DMS114 treated with DMSO at 0.1 percent for 48 hours (cell line): ENCODE measurements at regions not wholly inside any gene's neighbourhood (a gene's known extent, or its start where the extent isn't known, plus 50 kb on each side); places are given as distances from the start of the nearest gene placed in this dataset.

Experiments
- DNase-seq: peaks from one replicate; lab custom pipeline; 2025; ENCODE audit not compliant: unreplicated experiment; lab: John Stamatoyannopoulos, UW

DNA sequence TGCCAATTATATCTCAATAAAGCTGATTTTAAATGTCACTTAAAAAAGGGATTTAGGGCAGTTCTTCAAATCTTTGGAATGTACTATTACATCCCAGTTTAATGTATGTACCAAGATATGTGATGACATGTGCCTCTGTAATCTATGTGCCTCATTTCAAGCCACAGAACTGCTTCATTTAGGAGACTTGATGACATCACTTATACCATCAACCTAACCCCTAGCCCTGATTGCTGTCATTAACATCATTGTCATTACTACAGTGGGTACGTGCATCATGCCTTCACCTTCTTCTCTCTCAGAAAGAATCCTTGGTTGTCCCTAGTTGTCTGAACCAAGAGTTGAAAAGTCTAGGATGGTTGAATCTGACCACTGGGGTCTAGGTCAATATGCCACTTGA is 134.3 kb upstream of the RAB11FIP2 start:
- no peak for DNase-seq

DNA sequence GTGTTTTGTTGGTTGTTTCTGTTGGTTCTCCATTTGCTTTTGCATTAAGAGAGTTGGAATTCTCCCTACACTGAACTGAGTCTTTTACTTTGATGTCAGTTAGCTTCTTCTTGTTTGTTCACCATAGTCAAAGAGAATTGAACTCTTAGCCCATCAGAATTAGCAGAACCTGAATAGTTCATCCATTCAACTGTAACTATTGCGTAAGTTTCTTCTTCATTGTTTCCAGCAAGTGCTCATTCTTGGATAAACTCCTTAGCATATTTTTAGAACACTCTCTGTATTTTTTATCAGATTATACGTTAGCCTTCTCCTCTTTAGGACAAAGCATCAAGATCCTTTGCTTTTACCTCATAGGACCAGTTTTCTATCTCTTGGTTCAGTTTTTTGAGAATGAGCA is 128.4 kb upstream of the RAB11FIP2 start:
- no peak for DNase-seq

DNA sequence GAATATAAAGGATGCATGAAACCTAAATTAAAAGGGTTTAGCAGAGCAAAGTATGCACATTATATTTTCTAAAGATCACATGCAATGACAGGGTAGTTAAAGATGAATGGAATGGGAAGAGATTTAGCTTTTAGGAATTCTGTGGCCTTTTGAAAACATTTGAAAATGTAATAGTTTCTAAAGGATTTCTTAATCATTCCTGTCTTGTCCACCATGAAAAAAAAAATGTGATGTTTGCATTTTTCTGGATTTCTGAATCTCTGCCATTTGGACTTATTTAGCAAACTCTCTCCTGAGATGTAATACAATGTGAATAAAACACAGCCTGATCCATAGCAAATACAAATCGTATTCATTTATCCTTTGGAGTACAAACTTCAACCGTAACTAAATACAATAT is 126.6 kb upstream of the RAB11FIP2 start:
- no peak for DNase-seq

DNA sequence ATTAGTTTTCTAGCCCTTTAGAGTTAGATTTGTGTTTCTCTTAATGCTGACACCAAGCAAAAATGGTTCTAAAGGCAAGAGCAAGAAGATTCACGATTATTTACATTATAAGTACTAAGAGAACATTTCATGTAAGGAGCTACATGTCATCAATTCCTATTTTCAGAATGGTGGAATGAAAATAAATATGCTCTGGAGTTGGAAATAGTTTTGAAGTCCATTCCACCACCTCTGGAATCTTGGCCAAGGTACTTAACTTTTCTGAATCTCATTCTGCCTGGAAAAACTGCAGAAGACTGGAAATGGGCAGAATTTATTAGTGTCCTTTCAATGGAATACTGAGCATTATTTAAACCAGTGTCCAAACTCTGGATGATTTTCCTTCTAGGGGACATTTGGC is 125.1 kb upstream of the RAB11FIP2 start:
- DNase-seq, result no peak

DNA sequence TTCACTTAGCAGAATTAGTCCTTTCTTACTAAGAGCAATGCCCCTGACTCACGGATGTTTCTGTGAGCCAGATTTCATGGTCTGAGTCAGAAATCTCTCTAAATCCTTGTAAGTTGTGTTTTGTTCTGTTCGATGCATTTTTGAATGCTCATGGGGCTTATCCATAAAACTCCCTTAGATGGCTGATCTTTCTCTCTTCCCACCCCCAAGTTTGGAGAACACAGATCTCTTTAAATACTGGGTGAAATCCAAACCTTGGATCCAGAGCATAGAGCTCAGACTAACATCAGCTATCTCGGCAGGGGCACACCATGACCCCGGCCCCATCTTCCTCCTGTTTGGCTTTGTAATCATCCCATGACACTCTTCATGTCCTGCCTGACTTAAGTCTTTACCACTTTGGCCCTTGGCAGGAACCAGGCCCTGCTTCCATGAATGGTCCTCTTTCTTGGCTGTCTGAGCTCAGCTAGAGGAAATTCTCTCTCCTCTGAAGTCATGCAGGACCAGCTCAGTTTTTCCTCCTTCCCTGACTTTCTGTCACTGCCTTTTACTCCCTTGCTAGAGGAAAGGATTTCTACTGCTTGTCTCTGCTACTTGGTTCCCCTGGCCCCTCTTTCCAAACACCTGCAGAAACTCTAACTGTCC is 120.4 kb upstream of the RAB11FIP2 start:
- no peak for DNase-seq

DNA sequence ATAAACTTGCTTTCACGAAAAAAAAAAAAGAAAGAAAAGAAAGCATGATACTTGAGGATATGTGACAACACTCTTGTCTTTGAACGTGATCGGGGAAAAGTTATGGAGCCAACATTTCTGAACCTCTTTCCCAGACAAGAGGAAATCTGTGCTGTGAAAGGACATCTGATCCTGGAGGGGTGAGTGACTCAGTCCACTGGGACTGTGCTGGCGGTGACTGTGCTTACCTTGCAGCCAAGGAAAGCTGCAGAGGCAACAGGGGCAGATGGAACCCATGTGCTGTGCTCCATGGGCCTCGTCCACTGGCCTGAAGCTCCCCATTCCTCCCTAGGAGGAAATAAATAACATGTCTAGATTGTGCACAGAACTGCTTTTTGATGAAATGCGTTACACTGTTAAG is 116.5 kb upstream of the RAB11FIP2 start:
- DNase-seq, result no peak

DNA sequence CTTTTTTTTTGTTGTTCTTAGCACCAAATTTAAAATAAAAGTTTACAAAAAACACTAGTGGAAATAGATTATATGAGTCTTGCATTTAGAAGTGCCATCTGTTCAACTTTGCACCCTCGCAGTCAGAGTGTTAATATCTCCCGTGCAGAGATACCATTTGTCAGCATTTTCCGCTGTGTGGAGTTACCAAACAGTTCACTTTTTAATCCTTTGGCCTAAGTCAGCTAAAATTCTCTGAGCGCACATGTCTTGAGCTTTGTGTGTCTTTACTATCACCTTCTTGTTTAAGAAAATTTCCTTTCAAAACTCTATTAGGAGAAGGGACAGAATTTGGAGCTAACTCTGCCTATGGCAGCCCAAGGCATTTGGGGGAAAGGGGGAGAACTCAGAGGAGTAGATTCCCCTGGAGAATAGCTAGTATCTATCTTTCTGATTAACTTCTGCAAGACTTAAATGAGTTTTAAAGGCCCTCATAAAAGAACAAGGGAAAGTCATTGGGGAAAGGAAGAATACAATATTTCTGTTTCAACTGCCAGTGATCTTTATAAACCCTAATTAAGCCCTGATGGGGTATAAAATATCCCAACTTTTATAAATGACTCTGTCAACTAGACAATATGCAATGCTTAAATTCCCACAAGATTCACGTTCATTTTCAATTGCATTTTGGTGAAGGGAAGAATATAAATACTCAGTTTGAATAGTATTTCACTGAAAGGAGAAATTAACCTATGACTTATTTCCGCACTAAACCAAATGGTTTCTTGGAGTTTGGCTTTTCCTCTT is 114.9 kb upstream of the RAB11FIP2 start:
- DNase-seq, result no peak

DNA sequence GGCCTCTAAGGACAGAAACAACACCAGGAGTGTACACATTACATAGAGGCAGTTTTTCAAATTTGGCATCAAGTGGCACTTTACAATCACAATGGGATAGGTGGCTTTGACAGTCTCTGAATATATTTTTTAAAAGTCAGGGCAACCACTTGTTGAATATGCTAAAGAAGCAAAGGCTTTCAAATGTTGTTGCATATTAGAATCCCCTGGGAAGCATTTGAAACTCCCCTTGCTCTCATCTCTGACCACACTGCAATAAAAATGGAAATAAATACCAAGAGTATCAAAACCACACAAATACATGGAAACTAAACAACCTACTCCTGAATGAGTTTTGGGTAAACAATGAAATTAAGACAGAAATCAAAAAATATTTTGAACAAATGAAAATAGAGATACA is 106.5 kb upstream of the RAB11FIP2 start:
- no peak for DNase-seq

DNA sequence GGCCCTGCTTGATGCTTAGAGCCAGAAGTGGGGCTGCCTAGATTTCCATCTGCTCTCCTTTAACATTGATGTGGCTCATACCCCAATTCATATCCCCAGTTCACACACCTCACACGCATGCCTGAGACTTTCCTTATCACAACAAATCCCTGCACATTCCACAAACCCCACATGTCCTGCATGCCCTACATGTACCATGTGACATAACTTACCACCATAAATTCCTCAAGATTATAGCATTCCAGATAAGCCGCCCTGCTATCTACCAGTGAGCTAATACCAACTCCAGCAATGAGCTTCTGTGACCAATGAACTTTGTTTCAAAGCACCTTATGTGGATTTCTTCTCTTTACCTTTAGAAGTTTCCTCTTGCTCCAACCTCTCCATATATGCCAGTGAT is 104.7 kb upstream of the RAB11FIP2 start:
- no peak for DNase-seq

DNA sequence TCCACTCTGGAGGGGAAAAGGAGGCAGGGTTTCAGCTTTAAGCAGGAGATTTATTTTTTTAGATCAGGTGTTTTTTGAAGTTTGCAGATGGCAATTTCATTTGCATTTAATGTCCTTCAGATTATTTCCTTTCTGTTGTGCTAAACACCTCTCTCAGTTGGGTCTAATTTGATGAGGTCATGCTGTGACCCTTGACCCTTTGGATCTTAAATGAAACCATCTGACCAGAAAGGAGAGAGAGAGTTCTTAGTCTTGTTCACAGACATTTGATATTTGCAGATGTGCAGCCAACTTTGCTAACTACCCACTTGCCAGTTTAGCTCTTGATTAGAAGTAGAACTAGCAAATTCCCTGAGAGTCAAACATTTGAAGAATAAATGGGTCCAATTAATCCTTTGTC is 101.5 kb upstream of the RAB11FIP2 start:
- DNase-seq, result no peak

DNA sequence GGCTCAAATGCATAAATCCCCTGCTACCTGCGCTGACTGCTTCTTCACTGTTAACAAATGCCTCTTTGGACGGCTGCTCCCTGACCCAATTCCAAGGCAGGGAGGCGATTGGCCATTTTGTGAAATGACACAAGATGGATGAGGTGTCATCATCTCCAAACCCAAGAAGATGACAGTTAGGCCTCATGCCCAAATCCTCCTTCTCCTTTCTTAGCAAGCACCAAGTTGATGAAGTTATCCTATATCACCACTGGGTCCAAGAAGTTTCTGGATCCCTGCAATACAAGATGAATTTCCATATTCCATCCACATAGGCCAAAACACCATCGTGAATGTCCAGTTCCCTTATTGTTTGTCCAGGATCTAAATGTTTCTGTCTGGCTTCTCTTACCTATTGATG is 98.5 kb upstream of the RAB11FIP2 start:
- DNase-seq, result no peak

DNA sequence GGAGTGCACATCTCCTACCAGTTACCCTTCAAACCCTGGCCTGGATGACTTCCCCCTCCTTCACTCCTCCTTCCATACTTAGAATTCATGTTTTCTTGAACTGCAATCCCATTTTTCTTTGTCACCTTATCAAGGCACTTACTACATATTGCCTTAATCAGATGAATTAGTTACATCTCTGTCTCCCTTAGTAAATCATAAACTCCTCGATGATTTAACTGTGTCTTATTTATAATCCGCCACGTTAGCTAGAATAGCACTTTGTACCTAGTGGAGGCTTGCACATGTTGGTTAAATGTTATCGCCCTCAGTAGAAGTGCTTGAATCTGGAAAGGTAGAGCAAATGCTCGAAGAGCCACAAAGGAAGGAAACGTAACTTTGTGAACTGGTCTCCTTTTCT is 94.7 kb upstream of the RAB11FIP2 start:
- DNase-seq, result no peak

DNA sequence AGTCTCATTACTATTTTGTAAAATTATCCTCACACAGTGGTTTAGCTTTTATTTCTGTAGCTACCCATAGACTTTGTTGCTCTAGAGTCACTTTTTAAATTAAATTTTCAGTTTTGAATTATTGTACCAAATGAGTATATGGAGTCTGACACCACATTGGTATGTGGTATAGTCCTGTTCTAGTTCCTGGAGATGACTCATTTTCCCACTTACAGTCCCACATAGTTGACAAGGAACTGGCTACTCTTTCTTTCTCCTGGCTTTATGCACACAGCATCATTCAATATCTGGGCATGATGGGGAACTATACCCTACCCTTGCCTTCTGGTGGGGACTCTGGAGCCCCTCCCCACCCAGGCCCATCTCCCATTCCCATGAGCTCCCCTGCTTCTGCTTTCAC is 92.6 kb upstream of the RAB11FIP2 start:
- no peak for DNase-seq

DNA sequence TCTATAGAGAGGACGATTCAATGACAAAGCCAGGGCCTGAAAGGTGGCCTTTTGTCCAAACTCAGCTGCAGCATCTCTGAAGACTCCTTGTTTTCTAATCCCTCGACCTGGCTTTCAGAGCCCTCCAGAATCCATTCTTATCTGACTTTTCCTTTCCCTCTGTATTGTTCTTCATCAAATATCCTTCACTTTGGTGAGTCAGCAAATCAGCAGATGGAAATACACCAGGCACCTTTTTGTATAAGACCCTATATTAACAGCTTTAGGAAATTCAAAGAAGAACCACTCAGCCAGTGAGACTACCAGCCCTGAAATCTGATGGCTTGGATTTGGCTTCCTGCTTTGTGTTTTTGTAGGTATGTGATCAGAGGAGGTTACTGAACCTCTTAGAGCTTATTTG is 81.9 kb upstream of the RAB11FIP2 start:
- DNase-seq, result no peak

DNA sequence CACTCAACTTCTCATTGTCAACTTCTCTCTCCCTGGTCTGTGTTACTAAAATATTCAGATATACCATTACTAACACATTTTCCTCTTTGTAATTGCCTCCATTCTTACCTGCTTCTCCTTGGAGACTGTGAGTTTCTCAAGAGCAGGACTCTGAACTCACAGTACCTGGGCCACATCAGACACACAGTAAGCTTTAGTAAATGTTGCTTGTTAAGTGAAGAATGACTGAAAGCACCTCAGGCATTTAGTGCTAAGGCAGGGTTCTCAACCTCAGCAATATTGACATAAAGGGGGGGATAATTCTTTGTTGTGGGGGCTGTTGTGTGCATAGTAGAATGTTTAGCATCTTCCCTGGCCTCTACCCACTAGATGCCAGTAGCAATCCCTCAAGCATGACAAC is 72.0 kb upstream of the RAB11FIP2 start:
- no peak for DNase-seq

DNA sequence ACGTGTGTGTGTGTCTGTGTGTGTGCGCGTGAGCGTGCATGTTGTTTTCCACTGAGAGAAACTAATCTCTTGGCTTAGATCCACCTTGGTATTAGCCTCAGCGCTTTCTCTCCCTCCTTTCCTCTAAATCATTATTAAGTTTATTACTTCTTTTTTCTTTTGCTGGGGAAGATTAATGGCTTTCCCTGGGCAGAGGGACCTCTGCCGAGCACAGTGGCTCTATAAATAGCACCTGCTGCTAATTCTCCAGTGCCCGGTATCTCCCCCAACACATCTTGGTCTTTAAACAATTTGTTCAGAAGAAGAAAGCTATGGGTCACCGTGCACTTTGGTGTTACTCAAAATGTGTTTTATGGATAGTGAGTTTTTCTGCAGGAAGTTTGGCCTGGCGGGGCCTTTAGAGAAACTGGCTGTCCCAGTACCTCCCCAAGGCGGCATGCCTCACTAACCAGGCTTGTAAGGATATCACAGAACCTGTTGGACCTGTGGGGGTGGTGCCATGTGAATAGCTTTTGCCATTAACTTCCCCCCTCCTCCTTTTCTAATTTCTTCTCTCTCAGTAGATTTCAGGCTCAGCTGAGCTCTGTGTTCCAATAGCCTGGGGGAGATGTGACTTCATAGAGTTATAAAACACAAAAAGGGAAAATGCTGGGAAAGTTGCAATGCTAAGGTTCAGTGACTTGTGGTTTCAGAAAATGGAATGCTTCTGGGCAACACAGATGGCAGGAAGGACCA is 70.1 kb upstream of the RAB11FIP2 start:
- DNase-seq, result no peak

DNA sequence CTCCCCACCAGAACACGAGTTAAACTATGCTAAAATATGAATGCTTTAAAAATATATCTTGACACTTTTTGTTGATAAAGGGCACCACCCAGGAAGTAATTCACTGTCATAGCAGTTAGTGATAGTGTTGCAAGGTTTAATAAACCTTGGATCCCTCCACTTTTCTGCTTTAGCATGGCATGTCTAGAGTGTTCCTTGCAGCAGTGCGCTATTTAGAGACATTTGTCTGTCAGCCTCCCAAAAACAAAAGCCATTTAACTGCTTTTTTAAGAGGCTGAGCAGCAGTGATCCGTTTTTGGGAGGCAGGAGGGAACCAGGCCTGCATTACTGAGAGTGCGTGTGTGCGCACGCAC is 69.6 kb upstream of the RAB11FIP2 start:
- no peak for DNase-seq

DNA sequence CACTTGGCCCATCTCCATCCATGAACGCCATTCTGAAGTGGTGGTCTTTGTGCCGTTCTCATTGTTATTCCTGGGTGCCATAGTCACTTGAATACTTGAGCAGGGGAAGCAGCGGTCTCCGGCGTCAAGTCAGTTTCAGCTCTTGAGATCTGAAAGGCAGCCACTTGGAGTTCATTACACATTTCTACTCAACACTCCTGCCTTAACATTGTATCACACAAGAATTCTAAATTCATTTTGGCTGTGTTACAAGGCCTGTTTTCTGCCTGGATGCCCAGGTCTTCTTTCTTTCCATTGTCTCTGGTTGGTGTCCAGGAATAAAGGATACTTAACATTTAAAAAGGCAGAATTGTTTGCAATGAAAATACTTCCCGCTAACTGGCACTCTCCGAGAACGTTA is 69.0 kb upstream of the RAB11FIP2 start:
- no peak for DNase-seq

DNA sequence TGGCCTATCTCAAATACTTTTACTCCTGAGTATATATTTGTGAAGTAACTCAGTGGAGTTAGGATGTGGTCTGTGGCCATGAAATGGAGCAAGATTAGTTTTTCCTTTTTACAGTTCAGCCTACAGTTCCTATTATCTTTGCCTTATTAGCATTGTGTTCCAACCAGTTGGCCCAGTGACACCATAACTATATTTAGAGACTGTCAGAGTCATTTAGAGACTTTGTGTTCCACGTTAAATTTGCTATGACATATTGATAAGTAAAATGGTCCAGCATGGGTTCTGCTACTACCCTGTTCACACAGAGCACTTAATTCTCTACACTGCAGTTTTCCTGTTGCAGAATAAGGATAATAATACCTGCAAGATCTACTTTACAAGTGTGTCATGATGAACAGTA is 68.3 kb upstream of the RAB11FIP2 start:
- no peak for DNase-seq

DNA sequence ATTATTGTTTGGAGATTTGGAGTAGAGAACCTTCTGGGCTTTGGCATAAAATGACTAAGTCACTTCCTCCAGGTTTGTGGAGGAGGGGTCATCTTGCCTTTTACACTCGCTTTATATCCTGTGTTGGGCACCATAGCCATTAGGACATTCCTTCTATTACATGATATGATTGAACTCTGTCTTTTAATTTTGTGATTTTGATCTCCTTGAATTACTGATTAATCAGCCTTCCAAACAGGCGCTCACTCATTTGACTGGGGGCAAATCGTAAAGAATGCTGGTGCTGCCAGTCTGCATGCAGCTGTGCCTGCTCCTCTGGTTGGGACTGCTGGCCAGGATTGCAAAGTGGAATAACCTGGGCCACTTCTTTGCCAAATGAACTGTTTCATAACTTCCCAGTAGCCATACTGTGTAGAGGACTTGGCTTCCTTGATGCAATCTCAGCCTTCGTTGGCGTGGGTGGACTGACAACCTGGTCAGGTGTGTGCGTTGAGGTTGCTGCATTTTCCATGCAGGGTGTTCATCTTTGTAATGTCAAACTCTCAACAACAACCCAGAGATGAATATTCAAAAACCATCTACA is 65.9 kb upstream of the RAB11FIP2 start:
- no peak for DNase-seq

DNA sequence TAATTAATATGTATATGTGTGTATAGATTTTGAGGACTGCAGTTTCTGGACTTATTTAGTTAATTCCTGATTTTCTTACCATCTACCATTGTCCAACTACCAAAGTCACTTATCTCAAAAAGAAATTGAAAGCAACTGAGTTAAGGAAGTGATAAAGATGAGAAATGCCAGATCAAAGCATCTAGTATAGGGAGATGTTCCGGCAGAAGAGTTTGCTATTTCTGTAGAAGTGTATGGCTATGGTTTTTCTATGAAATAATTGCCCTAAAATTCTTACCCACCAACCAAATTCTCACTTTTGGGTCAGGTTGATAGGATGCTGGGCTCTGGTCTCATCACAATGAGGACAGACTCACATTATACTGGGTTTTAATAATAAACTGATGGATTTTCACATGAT is 64.0 kb upstream of the RAB11FIP2 start:
- DNase-seq, result no peak
